NCI-H69 (cell line): ENCODE measurements at regions not wholly inside any gene's neighbourhood (a gene's known extent, or its start where the extent isn't known, plus 50 kb on each side); places are given as distances from the start of the nearest gene placed in this dataset.

Experiments used
- DNase-seq: peaks from one replicate; lab custom pipeline; 2025; lab: John Stamatoyannopoulos, UW

- no peak for DNase-seq
These were observed 102.1 kb upstream of the SIAH1 start for GRCh38 chr16:48487287-48487686.

GRCh38 chr16:48481772-48482171, 96.6 kb upstream of the SIAH1 start:
- DNase-seq, result no peak

- no peak for DNase-seq
These were observed 96.0 kb upstream of the SIAH1 start for GRCh38 chr16:48481211-48481610.

GRCh38 chr16:48479955-48480354, 94.7 kb upstream of the SIAH1 start:
- no peak for DNase-seq

GRCh38 chr16:48479329-48479728, 94.1 kb upstream of the SIAH1 start:
- DNase-seq, result no peak

- DNase-seq, result no peak
These were observed 93.2 kb upstream of the SIAH1 start for GRCh38 chr16:48478393-48478792.

GRCh38 chr16:48471435-48471834, 86.2 kb upstream of the SIAH1 start:
- no peak for DNase-seq

- no peak for DNase-seq
These were observed 77.0 kb upstream of the SIAH1 start for GRCh38 chr16:48462106-48462740.

GRCh38 chr16:48459167-48459566, 74.0 kb upstream of the SIAH1 start:
- DNase-seq, result no peak

GRCh38 chr16:48454051-48454450, 68.8 kb upstream of the SIAH1 start:
- no peak for DNase-seq

GRCh38 chr16:48452991-48453760, 68.0 kb upstream of the SIAH1 start:
- no peak for DNase-seq

- no peak for DNase-seq
These were observed 66.1 kb upstream of the SIAH1 start for GRCh38 chr16:48451323-48451722.

- DNase-seq, result no peak
These were observed 65.2 kb upstream of the SIAH1 start for GRCh38 chr16:48450367-48450766.

GRCh38 chr16:48448841-48449481, 63.7 kb upstream of the SIAH1 start:
- no peak for DNase-seq

- DNase-seq, result no peak
These were observed 62.8 kb upstream of the SIAH1 start for GRCh38 chr16:48447940-48448536.

GRCh38 chr16:48447428-48447827, 62.2 kb upstream of the SIAH1 start:
- no peak for DNase-seq

GRCh38 chr16:48446534-48446920, 61.3 kb upstream of the SIAH1 start:
- DNase-seq, result peak; percentile 8

GRCh38 chr16:48445782-48446533, 60.7 kb upstream of the SIAH1 start:
- no peak for DNase-seq

GRCh38 chr16:48444574-48444973, 59.4 kb upstream of the SIAH1 start:
- no peak for DNase-seq

GRCh38 chr16:48442379-48442778, 57.2 kb upstream of the SIAH1 start:
- no peak for DNase-seq

GRCh38 chr16:48441863-48442279, 56.7 kb upstream of the SIAH1 start:
- peak; percentile 74 for DNase-seq

GRCh38 chr16:48441106-48441505, 55.9 kb upstream of the SIAH1 start:
- DNase-seq, result no peak
